HG03565 (cell line): ENCODE measurements at regions not wholly inside any gene's neighbourhood (a gene's known extent, or its start where the extent isn't known, plus 50 kb on each side); places are given as distances from the start of the nearest gene placed in this dataset.

Experiments
- ATAC-seq: cut with Tn5 transposase; IDR thresholded peaks from one replicate; pipeline ENCODE4 v1.9.1; 2021; ENCODE audit warnings: mild to moderate bottlenecking, moderate library complexity; ENCODE audit not compliant: unreplicated experiment

DNA sequence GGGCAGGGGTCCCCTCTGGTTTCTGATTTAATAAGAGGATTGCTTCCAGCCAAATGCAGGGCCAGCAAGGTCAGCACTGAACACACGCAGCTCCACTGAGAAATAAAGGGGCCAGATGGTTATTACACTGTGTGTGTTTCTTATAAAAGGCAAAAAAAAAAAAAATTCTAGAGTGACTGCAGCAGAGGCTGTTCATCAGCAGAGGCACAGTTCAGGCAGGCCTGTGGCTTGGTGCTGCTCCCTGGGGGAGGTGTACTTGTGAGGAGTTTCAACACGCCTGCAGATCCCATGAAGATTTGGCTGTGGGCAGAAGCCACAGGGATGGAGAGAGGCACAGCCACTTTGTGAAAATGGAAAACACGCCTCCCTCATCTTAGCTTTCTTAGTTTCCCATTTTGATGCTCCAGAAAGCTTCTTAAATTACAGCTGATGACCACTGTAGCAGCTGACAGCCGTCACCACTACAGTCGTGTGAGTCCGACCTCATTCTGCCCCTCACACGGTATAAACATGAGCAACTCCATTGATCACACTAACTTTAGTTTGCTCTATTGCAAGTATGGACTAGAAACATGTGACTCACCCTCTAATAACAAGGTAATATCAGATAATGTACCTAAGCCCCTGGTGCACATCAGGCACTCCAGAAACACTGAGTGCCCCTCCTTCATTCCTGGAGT is 726.5 kb upstream of the RAB6C start:
- no peak for ATAC-seq

DNA sequence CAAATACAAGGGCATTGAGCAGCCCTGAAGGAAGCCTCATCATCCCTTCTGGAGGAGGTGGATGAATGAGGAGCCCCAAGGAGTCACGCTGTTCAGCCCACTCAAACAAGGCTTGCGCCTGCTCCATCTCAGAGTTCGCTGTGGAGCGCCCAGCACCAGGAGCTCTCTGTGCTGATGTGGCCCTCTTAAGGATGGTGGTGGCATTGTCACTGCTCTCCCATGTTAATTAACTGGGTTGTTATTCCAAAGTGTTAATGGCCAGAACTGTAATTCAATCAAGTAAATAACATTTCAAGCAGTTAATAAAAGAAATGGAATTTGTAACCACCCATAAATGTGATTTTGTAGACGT is 726.0 kb upstream of the RAB6C start:
- ATAC-seq, result no peak

DNA sequence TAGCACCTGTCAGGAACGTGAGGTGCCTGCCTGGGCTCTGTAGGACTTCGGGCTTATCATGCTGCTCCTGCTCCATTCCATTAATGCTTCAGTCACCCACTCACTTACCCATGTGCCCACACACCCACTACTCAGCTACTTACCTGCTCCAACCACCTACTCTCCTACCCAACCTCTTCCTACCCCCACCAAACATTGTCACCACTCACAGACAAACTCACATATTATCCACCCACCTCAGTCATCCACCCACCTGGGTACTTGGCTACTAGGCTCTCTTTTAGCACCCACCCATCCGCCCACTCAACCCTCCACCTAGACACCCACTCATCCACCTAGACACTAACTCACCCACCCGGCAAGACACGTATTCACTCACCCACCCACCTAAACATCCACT is 724.7 kb upstream of the RAB6C start:
- ATAC-seq, result no peak

DNA sequence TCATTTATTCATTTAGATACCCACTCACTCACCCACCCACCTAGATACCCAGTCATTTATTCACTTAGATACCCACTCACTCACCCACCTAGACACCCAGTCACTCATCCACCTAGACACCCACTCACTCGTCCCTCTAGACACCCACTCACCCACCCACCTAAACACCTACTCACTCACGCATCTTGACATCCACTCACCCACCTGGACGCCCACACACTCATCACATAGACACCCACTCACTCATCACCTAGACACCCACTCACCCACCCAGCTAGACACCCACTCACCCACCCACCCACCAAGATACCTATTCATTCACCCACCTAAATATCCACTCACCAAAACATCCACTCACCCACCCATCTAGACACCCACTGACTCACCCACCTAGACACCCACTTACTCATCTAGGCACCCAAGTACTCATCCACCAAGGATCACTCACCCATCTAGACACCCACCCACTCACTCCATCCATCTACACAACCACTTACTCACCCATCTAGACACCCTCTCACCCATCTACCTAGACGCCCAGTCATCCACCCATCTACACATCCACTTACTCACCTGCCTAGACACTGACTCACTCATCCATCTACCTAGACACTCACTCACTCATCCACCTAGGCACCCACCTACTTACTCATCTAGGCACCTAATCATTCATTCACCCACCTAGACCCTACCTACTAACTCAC is 723.7 kb upstream of the RAB6C start:
- no peak for ATAC-seq

DNA sequence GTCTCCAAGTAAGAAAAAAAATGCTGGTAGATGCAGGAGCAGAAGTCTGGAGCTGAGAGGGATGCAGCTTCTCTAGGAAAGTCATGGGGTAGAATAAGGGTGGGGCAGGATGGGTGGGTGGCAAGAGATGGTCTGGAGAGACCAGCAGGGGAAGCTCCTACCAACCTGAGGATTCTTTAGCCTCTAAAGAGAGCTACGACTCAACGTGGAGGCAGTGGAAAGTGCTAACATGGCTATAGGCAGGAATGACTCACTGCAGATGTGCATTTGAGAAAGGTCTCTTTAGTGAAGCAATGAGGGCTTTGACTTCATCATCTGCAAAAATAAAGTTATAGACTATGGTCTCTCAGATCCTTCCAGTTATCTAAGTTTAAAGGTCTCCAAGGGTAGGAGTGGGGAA is 722.8 kb upstream of the RAB6C start:
- ATAC-seq, result no peak

DNA sequence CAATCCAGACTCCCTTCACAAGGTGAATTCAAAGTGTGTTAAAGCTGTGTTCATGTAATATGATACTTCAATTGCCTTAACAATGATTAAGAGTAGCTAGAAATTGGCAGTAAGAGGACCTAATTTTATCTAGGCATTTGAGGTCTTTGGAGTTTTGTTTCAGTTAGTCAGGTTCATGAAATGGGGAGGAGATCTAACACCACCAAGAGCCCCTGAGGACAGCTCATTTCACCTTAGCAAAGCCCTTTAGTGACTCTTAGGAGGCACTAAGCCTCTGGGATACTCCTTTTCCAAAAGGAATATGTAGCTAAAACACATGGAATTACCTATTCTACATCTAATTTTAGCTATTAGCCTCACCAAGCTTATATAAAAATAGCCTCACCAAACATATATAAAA is 716.5 kb upstream of the RAB6C start:
- no peak for ATAC-seq

DNA sequence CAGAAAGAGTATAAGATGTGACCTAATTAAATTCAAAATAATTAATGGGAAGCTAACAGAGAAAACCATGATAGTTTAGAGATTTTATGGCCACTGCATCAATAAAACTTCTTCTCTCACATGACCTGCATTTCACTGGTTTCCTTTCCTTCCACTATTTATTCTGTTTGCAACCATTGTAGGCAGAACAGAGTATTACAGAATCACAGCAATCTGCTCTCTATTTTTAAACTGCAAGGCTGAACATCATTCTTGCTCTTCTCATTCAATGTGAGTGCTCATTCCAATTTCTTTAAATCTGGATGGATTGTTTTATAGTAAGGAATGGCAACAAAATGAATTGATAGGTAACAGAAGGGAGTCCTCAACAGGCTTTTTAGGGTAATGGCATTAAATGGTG is 715.5 kb upstream of the RAB6C start:
- no peak for ATAC-seq

DNA sequence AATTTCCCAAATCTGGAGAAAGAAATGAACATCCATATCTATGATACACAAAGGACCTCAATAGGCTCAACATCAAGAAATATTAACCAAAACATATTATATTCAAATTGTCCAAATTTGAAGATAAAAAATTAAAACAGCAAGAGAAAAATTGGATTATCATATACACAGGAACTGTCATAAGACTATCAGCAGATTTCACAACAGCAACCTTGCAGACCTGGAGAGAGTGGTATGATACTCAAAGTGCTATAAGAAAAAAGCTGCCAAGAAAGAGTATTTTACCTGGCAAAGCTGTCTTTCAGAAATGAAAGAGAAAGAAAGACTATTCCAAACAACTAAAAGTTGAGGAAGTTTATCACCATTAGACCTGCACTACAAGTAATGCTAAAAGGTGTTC is 711.9 kb upstream of the RAB6C start:
- ATAC-seq, result no peak

DNA sequence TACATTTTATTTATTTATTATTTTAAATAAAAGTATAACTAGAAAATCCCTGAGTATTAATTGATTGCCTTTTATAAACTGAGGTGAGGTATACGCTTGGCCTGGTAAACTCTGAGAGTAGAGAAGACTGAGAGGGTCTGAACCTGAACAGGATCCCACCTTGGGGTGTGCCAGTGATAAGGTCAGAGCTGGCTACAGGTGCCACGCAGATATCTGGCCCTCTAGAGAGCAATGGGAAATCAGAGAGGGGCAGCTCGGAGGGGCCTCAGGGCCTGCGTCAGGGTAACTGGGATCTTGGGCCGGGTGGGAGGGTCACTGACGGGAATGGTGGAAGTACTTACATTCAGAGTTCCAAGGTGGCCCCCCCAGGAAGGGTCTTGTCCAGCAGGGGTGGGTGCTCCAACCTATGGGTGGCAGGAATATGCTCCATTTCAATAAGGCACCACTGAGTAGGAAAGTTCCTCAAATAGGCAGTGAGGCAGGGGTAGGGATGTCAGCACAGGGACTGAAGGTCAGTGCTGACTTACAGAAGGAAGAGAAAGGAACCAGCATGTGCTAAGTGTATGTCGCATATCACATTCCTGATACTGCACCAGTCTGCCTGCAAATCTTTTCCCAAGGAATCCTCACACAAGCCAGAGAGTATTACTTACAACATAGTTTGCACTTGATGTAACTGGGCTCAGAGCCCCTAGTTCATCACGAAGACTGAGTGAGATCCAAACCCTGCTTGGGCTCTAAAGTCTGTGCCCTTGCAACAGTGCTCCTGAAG is 706.0 kb upstream of the RAB6C start:
- no peak for ATAC-seq

DNA sequence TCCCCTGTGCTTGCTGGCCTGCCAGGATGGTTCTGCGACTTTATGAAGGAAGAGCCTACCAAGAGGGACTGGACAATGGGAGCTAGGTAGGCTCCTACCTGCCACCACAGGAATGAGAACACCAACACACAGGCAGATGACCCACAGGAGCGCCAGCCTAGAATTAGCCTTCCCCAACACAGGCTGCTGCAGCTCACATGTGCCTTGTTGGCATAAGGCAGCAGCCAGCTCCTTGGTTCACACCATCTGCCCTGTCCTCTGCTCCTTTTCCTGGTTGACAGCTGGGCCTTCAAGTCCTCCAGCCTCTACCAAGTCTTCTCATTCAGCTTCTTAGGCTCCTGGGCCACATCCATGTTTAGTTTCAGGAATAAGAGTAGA is 705.4 kb upstream of the RAB6C start:
- no peak for ATAC-seq

DNA sequence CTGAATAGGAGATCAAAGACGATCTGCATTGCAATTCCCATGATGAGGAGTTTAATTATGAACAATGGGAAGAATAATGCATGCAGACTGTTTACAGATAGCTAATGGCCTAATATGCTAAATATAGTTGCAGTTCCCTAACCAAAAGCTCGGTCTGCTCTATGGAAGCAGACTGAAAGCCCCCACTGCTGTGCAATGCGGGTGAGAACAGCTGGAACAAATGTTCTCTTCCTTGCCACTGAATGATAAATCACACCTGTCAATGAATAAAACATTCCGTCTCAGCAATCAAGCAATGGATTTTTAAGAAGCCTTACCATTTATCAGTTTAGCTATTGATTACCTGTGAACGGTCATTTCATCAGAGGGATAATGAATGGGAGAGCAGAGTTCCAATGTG is 704.5 kb upstream of the RAB6C start:
- ATAC-seq, result no peak

DNA sequence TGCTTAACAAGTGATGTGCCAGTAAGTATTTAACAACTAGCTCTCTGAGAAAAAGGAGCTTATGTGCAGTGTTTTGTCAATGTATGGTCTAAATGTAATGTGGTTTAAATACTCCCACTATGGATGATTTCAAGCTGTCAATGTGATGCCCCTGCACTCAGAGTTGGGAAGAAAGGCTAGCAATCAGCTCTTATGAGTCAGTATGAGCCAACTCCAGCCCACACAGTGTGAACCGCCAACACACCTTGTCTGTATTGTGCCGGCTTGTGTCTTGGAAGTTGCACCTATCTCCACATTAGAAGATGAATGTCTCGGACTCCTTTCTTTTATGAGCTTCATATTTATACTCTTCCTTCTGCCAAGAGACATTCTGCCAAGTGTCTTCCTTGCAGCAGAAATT is 703.8 kb upstream of the RAB6C start:
- no peak for ATAC-seq

DNA sequence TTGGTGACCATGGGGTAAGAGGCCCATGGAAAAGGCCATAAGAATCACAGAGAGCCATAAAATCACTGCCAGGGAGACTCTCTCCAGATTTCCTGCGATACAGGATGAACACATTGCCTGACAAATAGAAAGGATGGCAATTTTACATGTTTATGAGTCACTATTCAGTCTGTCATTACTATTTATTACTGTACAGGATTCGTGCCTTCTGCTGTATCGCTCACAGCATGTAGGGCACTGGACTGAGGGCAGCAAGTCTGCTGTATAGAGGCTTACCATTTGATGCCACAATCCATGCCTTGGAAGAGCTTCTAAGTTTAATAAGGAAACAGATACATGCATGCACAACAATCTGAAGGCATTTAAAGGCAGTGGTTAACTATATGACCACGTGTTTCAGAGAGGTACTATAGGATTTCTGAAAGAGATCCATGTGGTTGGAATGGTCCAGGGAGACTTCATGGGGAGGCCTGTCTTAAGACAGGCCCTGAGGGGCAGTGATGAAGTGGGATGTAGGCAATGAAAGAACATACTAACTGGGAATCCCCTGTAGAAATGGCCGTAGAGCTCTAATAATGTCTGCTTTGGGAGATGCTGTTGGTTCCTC is 702.4 kb upstream of the RAB6C start:
- ATAC-seq, result no peak

DNA sequence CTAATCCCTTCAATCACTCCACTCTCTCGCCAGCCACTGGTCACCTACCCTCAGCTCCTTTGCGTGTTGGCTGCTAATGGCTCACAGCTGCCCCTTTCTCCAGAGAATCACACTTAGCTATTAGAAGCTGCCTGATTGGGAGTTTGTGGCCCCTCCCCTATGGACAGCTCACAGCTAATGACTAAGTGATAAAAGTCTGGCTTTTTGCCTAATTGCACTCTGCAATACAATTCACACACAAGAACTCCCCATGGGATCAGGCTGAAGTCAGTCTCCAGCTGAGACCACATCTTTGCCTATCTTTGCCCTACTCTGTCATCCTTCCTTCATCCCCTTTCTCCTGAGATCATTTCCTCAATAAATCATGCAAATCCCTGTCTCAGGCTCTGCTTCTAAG is 701.9 kb upstream of the RAB6C start:
- ATAC-seq, result no peak

DNA sequence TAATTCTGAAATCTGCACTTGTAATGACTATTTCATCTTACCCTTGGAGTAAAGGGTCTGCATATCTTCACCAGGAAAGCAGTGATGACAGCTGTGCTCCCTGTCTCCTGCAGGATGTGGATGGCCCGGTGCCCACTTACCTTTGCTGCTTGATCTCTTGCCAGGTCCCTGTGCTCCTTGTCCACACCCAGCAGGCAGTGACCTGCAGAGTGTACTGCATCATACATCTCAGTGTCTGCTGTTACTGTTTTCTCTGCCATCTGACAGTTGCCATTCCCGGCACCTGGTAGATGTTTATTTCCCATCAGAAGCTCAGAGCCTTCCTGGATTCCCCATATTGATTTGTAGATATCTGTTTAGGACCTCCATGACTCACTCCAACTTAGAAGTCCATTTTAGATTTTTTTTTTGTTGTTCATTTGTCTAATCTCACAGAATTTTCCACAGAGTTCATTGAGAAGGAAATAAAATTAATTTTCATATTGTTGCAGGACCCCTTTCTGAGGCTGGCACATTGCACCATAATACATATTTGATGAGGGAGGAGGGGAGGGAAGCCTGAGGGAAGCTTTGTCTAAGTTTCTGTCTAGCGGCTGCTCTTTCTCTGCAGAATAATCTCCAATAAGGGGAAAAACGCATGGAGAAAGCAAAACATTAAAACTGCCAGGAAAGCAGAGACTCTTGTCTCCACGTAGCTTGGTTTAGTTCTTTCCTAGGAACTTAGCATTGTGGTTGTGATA is 697.5 kb upstream of the RAB6C start:
- no peak for ATAC-seq

DNA sequence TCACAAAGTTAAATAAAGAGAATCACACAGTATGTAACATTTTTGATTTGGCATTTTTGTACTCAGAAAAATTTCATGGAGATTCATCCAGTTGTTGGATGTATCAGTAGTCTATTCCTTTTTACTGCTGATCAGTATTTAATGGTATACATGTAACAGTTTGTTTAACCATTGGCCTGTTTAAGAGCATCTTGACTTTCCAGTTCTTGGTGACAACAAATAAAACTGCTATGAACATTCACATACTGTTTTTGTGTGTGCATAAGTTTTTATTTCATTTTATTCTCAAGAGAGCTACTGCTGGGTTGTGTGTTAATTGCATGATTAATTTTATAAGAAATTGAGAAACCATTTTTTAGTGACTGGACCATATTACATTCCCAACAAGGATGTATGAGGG is 694.5 kb upstream of the RAB6C start:
- ATAC-seq, result no peak

DNA sequence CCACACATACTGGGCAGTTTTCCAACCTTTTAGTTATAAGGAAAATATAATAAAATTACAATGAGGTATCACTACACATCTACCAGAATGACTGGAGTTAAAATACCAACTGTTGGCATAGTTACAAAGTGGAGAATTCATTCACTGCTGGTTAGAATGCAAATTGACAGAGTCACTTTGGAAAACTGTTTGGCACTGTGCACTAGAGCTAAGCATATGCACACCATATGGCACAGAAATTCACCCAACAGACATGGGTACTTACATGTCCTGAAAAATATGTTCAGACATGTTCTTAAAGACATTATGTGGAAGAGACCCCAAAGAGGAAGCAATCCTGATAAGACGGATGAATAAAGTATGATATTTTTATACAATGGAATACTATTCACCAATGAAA is 686.1 kb upstream of the RAB6C start:
- no peak for ATAC-seq

DNA sequence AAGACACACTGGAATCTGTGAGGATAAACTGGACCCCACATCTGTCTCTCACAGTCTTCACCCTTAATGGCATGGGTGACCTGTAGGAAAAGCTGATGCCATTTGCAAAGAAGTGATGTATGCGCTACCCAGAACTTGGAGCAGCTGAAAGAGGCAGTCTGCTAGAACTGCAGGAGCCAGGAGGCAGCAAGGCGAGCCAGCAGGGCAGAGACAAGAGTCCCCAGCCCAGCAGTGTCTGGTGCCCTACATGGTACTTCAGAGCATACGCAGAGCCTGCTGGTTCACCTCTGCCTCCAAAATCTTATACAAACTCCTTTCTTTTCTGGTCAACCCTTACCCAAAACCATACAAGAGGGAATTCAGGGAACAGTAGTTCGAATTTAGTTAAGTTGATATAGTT is 683.1 kb upstream of the RAB6C start:
- no peak for ATAC-seq

DNA sequence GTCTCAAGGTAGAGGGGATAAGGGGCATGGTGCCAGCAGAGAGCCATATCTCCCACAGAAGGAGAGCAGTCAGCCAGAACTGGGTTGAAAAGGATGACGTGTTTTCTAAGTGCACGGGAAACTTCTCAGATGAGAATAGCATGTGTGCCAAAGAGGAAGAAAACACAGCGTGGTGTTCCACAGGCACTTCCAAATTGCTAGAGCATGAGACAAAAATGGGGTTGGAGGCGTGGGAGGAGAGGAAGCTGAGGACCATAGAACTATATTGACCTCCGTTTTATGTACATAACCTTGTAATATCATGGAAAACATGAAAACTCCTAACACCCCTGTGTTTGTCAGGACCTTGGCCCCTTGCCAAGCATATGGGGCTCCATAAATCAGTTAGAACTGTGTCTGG is 682.7 kb upstream of the RAB6C start:
- ATAC-seq, result no peak

DNA sequence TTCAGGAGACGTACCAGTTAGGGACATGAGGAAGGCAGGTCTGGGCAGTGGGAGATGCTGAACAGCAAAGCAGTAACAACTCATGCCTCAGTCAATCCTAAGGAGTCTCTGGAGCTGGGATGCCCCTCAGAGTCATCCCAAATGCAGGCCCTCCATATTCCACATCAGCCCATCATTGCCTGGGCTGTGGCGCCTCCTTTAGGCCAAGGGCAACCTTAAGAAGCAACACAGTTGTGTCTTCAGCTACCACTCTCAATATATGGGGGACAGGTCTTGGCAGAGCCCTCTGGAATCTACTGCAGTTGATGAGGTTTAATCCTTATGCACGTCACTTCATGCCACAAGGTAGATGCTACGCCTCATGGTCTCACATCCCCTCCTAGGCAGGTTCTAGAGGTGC is 682.0 kb upstream of the RAB6C start:
- no peak for ATAC-seq

DNA sequence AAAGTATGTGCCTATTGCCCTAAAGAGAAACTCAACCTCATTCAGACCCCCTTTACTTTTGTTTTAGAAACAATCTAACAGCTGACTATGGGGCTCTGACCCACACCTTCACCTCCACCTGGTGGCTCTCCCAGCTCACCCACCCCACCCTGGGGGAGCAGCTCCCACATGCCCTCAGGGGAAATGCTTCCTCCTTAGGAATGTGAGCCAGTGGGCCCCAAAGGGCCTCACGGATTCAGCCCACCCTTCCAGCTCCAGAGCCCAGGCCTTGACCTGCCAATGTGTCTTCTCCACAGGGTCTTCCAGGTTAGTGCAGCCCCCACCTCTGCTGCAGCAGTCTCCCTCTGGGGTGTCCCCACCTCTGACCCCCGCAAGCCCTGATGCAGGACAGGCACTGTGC is 680.1 kb upstream of the RAB6C start:
- no peak for ATAC-seq
